Epithelial cell of esophagus (primary cell): ENCODE measurements at regions not wholly inside any gene's neighbourhood (a gene's known extent, or its start where the extent isn't known, plus 50 kb on each side); places are given as distances from the start of the nearest gene placed in this dataset.

Experiments used
- DNase-seq: peaks from one replicate; pipeline ENCODE4 v3.0.0; 2010; ENCODE audit warnings: low read depth
- H3K4me3 ChIP-seq: 2 replicates; pipeline ENCODE4 v1.5.1; 2011; ENCODE audit warnings: mild to moderate bottlenecking, low read length, control low read depth
- TF ChIP-seq, protein P1 (sequence below): IDR thresholded peaks from 2 replicates; pipeline ENCODE4 v1.5.1; 2011; ENCODE audit warnings: low read depth, mild to moderate bottlenecking, low read length, control low read depth, inconsistent platforms; ENCODE audit not compliant: insufficient read depth; ENCODE audit errors: missing control alignments

DNA sequence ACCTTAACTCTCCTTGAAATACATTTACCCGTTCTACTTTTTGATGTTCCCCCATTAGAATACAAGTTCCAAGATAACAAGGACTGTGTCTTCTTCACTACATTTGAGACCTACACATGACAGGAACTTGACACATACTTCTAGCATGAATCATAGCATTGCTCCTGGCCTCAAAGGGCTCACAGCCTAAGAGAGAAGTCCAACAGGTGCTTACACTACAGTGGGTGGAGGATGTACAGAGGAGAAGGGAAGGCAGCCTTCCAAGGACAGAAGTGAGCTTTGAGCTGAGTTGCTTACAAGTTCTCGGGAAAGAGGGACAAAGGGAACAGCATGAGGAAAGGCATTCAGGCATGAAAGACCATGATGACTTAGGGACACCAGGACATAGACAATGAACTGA lies 56.9 kb upstream of the MSX2 start:
- H3K4me3 ChIP-seq, result no peak overlapping the region
- DNase-seq, result no peak
- TF ChIP-seq, protein P1, sequence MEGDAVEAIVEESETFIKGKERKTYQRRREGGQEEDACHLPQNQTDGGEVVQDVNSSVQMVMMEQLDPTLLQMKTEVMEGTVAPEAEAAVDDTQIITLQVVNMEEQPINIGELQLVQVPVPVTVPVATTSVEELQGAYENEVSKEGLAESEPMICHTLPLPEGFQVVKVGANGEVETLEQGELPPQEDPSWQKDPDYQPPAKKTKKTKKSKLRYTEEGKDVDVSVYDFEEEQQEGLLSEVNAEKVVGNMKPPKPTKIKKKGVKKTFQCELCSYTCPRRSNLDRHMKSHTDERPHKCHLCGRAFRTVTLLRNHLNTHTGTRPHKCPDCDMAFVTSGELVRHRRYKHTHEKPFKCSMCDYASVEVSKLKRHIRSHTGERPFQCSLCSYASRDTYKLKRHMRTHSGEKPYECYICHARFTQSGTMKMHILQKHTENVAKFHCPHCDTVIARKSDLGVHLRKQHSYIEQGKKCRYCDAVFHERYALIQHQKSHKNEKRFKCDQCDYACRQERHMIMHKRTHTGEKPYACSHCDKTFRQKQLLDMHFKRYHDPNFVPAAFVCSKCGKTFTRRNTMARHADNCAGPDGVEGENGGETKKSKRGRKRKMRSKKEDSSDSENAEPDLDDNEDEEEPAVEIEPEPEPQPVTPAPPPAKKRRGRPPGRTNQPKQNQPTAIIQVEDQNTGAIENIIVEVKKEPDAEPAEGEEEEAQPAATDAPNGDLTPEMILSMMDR, result no peak

DNA sequence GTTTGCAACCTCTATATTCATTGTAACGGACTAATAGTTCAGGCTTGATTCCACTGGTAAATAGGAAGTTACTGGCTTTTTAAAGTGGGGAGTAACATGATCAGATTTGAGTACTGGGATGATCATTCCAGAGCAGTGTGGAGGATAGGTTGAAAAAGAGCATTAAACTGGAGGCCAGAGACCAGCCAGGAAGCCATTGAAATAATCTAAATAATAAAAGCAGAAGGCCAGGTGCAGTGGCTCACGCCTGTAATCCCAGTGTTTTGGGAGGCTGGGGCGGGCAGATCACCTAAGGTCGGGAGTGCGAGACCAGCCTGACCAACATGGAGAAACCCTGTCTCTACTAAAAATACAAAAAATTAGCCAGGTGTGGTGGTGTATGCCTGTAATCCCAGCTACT lies 56.0 kb upstream of the MSX2 start:
- TF ChIP-seq, protein P1, result no peak
- no peak for DNase-seq
- no peak overlapping the region for H3K4me3 ChIP-seq
